ELF-1 (cell line): ENCODE measurements at regions not wholly inside any gene's neighbourhood (a gene's known extent, or its start where the extent isn't known, plus 50 kb on each side); places are given as distances from the start of the nearest gene placed in this dataset.

ENCODE experiments used
- DNase-seq: peaks from one replicate; pipeline ENCODE4 v3.0.0-alpha.2; 2016; ENCODE audit warnings: low read depth, low spot score

- no peak for DNase-seq
These were observed 201.6 kb upstream of the NAV3 start for GRCh38 chr12:77629141-77629540.

GRCh38 chr12:77625441-77625840 lies 205.3 kb upstream of the NAV3 start:
- no peak for DNase-seq

- DNase-seq: no peak
These were observed 211.3 kb upstream of the NAV3 start for GRCh38 chr12:77619425-77619824.

DNA sequence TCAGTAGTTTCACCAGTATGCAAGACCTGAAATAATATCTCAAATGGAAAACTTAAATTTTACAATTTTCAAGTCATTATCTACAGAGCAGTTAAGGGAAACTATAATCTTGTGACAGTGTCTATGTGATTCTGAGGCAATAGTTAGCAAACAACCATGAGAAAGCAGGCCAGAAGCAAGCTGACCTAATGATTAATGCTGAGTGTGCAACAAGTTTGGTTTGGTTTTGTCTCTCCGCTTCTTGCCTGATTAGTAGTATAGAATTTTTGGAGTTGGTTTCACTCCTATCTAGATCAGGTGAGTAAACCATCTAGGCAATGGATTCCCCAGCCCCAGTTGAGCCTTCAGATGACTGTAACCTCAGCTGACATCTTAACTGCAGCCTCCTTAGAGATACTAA lies 212.9 kb upstream of the NAV3 start:
- DNase-seq: no peak

GRCh38 chr12:77615332-77615731 lies 215.4 kb upstream of the NAV3 start:
- peak; percentile 3 for DNase-seq

- DNase-seq: no peak
These were observed 217.3 kb upstream of the NAV3 start for GRCh38 chr12:77613411-77613810.

- DNase-seq: no peak
These were observed 220.2 kb upstream of the NAV3 start for GRCh38 chr12:77610446-77610845.

DNA sequence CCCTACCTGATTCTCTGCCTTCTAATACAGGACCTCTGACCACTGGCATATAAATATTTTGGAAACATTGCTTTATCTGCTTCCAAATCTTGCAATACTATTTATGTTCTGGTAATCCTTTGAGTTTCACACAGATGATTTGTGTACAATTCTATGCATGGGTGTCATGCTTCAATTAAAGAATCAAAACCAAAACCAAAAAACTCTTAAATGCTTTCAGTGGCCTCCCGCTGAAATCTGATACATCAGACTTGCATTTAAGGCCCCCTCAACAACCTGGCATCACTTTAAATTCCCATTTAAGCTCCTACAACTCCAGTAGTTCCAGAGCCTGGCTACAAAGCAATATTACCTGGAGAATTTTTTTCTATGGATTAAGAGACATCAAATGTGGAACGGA lies 221.7 kb upstream of the NAV3 start:
- DNase-seq: no peak

GRCh38 chr12:77608271-77608824 lies 222.3 kb upstream of the NAV3 start:
- DNase-seq: no peak

GRCh38 chr12:77606348-77606747 lies 224.3 kb upstream of the NAV3 start:
- no peak for DNase-seq

DNA sequence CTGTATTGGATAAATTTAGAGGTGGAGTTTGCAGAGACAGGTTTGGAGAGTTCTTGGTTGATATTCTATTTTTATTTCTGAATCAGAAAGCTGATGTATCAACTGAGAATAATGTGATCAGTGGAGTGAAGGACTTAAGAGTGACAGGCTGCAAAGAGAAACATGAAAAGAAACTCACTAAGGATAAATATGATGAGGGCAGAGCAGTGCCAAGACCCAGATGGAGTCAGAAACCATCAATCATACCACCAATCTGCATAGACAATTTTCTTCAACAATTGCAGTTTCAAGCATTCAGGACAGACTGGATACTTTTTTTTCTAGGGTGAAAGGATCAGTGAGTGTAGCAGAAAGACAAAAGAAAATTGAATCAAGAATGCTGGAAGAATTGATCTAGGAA lies 226.7 kb upstream of the NAV3 start:
- DNase-seq: no peak

GRCh38 chr12:77601069-77601468 lies 229.6 kb upstream of the NAV3 start:
- no peak for DNase-seq

DNA sequence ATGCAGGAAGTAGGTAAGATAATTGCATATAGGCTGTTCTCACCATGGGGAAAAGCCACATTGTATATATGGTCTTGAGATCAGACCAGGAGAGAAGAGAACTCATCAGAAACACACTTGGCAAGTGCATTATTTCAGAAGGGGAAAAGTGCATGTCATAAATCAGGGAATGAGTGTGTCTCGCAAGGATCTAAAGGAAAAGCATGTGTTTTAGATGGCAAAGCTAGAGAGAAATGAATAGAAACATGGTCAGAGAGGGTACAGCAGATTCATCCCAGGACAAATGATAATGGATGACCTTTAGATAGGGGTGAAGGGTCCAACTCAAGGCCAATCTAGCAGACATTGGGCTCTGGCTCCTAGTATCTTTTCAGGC lies 230.2 kb upstream of the NAV3 start:
- no peak for DNase-seq

DNA sequence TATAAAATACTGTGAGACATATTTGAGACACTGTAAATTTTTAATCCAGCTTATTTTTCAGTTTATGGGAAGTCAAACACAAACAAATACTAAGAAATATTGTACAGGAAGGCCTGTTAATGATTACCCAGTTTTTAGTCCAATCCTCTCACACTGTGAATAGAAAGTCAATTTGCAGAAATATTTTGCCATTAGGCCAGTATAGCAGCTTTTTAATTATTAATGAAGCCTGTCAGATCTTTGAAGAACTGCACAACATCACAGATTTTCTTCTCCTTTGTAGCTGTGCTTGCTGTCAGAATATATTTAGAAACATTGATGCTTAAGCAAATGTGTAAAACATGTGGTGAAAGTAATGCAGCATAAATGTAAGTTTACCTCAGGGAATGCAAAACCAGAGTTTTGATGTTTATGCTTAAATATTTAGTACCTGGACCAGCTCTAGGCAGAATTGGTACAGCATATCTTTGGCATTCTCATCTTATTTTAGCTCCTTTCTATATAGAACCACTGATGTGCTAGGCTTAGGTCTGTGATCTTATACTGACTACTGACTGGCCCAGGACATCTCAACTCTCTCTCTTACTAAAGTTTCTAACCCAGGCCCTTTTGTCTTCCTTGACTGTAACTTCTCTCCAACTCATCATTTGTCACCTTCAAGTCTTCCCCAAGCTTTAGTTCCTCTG lies 230.8 kb upstream of the NAV3 start:
- DNase-seq: no peak

GRCh38 chr12:77594366-77594765 lies 236.3 kb upstream of the NAV3 start:
- no peak for DNase-seq

GRCh38 chr12:77592836-77593235 lies 237.9 kb upstream of the NAV3 start:
- no peak for DNase-seq

DNA sequence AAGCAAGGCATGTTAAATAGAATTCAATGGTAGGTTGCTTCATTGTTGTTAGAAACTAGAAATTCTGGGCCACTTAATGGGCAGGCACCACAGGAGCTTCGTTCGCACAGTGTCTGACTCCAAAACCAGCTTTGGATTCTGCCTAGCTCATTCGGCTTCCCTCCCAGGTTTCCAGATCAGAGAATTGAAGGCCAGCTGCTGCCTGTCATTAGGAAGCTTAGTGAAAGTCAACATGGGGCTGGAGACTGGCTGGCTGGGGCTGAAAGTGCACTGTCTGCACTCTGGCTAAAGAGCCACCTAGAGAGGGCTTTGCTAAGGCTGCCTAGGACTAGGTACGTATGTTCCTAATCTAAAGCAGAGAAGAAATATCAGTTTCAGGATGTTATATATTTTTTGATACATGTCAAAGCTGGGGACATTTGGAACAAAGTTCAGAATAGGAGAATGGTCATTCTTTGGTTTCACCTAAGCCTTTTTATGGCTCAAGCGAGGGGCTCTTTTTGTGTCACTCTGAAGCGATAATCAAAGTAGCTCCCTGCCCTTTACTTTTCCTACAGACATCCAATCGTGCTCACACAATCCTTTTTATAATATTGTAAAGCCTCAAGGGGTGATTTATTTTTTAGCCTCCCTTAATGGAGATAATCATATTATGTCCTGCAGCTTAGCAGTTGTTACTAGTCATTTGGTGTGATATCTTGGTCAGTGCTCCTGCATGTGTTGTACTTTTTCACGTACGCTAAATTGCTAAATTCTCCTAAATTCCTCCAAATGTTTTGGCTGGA lies 238.5 kb upstream of the NAV3 start:
- peak; percentile 16 for DNase-seq

GRCh38 chr12:77590306-77590705 lies 240.4 kb upstream of the NAV3 start:
- DNase-seq: no peak

DNA sequence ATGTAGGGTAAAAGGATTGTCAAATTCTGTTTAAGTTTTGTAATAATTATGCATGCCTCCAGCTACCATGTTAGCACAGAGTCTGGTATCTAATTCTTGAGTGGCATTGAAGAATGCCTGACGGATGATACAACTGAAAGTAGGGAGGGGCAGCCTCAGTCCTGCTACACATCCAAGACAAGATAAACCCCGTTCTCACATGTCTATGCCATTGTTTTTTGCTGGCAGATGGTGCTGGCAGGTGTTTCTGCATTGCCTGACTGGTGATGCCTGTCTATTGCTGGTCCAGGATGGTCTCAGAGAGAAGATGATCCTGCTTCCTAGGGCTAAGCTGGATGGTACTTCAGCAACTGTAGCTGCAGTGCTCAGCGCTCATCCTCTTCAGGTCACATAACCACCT lies 245.8 kb upstream of the NAV3 start:
- no peak for DNase-seq

DNA sequence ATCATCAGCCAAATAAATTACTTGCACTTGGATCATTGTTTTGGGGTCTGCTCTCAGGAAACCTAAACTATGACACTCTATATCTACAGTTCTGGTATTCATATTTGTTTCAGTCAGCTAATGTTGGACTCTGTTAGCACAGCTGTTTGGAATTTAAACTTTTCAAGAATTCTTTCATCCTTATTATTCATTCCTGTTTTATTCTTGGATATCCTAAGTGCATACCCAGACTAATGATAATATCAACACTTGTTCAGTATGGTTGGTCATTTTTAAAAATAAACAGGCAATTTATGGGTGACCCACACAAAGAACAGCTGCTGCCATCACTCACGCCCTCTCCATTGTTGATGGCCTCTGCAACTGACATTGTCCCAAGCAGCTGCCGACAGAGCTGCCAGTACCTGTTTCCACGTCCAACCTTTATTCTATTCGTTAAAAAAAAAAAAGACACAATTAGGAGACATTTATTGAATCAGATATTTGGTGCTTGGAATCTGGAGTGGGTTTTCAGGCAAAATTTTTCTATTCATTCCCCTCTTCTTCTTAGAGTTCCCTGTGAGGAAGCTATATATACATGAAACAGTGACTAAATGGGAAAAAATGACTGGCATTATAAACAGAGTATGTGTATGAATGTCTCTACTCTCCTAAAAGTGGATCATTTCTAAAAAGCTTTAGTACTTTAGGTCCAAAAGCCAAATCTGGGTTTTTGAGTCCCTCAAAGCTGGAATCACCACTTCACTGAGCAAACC lies 252.1 kb upstream of the NAV3 start:
- DNase-seq: no peak

- no peak for DNase-seq
These were observed 252.9 kb upstream of the NAV3 start for GRCh38 chr12:77577791-77578190.

DNA sequence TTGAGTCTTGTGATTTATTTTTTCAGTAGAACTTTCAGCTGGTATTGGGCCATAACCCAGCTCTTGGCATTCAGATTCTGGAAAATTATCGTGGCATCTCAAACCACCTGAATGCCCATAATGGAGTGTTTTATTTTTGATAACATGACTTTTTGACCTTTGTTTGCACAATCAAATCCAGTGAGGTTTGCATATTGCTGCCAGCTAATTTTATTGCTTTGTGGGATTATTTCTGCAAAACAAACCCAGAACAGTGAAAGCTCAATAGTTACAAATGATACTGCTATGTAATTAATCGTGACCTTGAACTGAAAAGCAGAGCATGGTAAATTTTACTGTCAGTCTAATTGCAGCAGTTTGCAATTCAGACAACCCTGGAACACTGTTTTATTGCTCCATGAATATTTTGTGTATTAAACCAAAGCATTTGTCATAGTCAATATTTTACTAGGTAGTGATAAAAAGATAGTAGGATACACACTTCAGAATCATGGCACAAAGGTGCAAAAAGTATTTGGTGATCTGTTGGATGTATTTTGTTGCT lies 255.2 kb upstream of the NAV3 start:
- no peak for DNase-seq
